ENCODE measurements at regions not wholly inside any gene's neighbourhood (a gene's known extent, or its start where the extent isn't known, plus 50 kb on each side); places are given as distances from the start of the nearest gene placed in this dataset.

GRCh38 chr1:43044572-43045361 lies 86.1 kb upstream of the SLC2A1 start:
- TF ChIP-seq EZH2 (IDR thresholded peaks at IDR 0.05) (no peak), POLR2A (IDR thresholded peaks at IDR 0.05; ENCODE audit: borderline replicate concordance, extremely low read depth, insufficient read depth, insufficient read length) (no peak), SIN3A (IDR thresholded peaks at IDR 0.05; ENCODE audit: low read depth) (no peak), CEBPB (IDR thresholded peaks at IDR 0.05; ENCODE audit: low read depth) (no peak), ZFX (IDR thresholded peaks at IDR 0.05) (no peak)
- TF ChIP-seq, protein P1, sequence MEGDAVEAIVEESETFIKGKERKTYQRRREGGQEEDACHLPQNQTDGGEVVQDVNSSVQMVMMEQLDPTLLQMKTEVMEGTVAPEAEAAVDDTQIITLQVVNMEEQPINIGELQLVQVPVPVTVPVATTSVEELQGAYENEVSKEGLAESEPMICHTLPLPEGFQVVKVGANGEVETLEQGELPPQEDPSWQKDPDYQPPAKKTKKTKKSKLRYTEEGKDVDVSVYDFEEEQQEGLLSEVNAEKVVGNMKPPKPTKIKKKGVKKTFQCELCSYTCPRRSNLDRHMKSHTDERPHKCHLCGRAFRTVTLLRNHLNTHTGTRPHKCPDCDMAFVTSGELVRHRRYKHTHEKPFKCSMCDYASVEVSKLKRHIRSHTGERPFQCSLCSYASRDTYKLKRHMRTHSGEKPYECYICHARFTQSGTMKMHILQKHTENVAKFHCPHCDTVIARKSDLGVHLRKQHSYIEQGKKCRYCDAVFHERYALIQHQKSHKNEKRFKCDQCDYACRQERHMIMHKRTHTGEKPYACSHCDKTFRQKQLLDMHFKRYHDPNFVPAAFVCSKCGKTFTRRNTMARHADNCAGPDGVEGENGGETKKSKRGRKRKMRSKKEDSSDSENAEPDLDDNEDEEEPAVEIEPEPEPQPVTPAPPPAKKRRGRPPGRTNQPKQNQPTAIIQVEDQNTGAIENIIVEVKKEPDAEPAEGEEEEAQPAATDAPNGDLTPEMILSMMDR (IDR thresholded peaks at IDR 0.05 in 2 of 3, conservative IDR thresholded peaks at IDR 0.05 in 1 of 3; ENCODE audit: borderline replicate concordance in 1 of 3, insufficient read depth in 1 of 3, low read depth in 2 of 3, low read length in 2 of 3), result no peak

Measured in HCT116 (cell line).